Panc1 (cell line): ENCODE measurements at regions not wholly inside any gene's neighbourhood (a gene's known extent, or its start where the extent isn't known, plus 50 kb on each side); places are given as distances from the start of the nearest gene placed in this dataset.

Source experiments
- ATAC-seq: fragments of 200-7000 bp; cut with Tn5 transposase; 2 replicates; pipeline ENCODE4 v1.9.1; 2020; ENCODE audit warnings: mild to moderate bottlenecking, moderate library complexity
- BruUV-seq: library from RNA; stranded (reverse); fragments of 400-500 nt; replicated peaks from 2 replicates; lab custom pipeline; 2021; lab: Mats Ljungman, UMichigan
- CTCF ChIA-PET: fragments of 300-600 bp; sonication (Branson Sonifier 250); formaldehyde crosslinking; loops from one replicate; lab custom pipeline; 2022; ENCODE audit warnings: antibody characterized with exemption; lab: Charles Lee
- POLR2A ChIA-PET: fragments of 300-600 bp; sonication (Branson Sonifier 250); formaldehyde crosslinking; loops from one replicate; lab custom pipeline; 2022; ENCODE audit warnings: antibody characterized with exemption; lab: Charles Lee
- DNase-seq: peaks from one replicate; pipeline ENCODE4 v3.0.0-alpha.2; 2010; ENCODE audit warnings: low read depth, low spot score
- H3K27ac ChIP-seq: 2 replicates; pipeline ENCODE4 v1.5.1; 2011; ENCODE audit warnings: mild to moderate bottlenecking, low read length, inconsistent platforms
- H3K27me3 ChIP-seq: fragments of 200-500 bp; sonication (Bioruptor generic); 2 replicates; pipeline ENCODE4 v1.6.0; 2014; ENCODE audit warnings: low read length, inconsistent platforms; ENCODE audit not compliant: control insufficient read depth, insufficient read depth
- H3K36me3 ChIP-seq: fragments of 200-500 bp; sonication (Bioruptor generic); 2 replicates; pipeline ENCODE4 v1.5.1; 2014; ENCODE audit warnings: inconsistent platforms, mild to moderate bottlenecking, low read length, moderate library complexity; ENCODE audit not compliant: control insufficient read depth, insufficient read depth
- H3K4me1 ChIP-seq: 2 replicates; pipeline ENCODE4 v1.5.1; 2011; ENCODE audit warnings: inconsistent platforms, mild to moderate bottlenecking, low read length, moderate library complexity; ENCODE audit not compliant: control insufficient read depth, insufficient read depth
- H3K4me3 ChIP-seq, 2 experiments: 2 replicates each; pipeline ENCODE4 v1.5.1; 2011 to 2012; ENCODE audit warnings: low read depth in 2 of 2, low read length in 2 of 2, mild to moderate bottlenecking in 2 of 2, inconsistent platforms in 1 of 2, moderate library complexity in 1 of 2
- H3K9me3 ChIP-seq: fragments of 200-500 bp; sonication (Bioruptor generic); 2 replicates; pipeline ENCODE4 v1.5.1; 2014; ENCODE audit warnings: low read depth, mild to moderate bottlenecking, inconsistent platforms, low read length, moderate library complexity; ENCODE audit not compliant: control insufficient read depth, insufficient read depth
- POLR2AphosphoS5 ChIP-seq: IDR thresholded peaks from 2 replicates; pipeline ENCODE4 v1.6.1; 2012; ENCODE audit warnings: mild to moderate bottlenecking, low read depth, low read length, moderate library complexity
- SIN3A ChIP-seq: IDR thresholded peaks from 2 replicates; pipeline ENCODE4 v1.6.1; 2012; ENCODE audit warnings: low read depth, mild to moderate bottlenecking, low read length, moderate library complexity, borderline replicate concordance; ENCODE audit not compliant: insufficient read depth
- TCF7L2 ChIP-seq: IDR thresholded peaks from 2 replicates; pipeline ENCODE4 v1.6.1; 2011; ENCODE audit warnings: mild to moderate bottlenecking, low read depth, low read length, inconsistent platforms
- in situ Hi-C: cut with HindIII; loops from 2 replicates; pipeline ENCODE4 v1.10.0; 2016; ENCODE audit warnings: low sequenced_read_pairs, low pct_unique_long_range_greater_than_20kb
- intact Hi-C: fragments of 100-400 bp; cut with micrococcal nuclease; formaldehyde crosslinking; loops from one replicate; pipeline ENCODE4 v1.10.0; 2022; ENCODE audit not compliant: unreplicated experiment
- TF ChIP-seq, protein P1 (sequence below), 2 experiments: IDR thresholded peaks; 2 replicates each; pipeline ENCODE4 v1.6.1; 2011 to 2012; ENCODE audit warnings: low read depth in 2 of 2, control low read depth in 1 of 2, low read length in 1 of 2, mild to moderate bottlenecking in 1 of 2, moderate library complexity in 1 of 2; ENCODE audit not compliant: insufficient read depth in 1 of 2
- TF ChIP-seq, protein P2 (sequence below): fragments of 450-650 bp; IDR thresholded peaks from 2 replicates; pipeline ENCODE4 v1.5.1; 2017; ENCODE audit warnings: mild to moderate bottlenecking

DNA sequence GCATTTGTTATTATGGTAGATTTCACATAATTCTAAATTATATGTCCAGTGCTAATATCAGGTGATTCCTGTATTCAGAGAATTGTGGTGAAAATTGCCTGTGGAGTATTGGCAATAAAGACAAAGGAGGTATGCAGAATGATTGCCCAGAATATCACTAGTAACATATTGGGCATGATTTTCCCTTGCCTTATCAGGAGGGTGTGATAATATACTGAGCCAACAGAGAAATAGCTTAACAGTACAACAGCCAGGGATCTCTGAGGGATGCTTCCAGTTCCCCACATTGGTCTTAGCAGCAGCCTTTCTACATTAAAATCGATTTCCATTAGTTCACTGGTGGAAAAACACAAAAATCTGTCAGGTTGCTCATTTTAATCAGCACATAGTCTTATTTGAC is 122.9 kb upstream of the COL3A1 start:
- ATAC-seq: no peak
- Histone ChIP-seq H3K27ac (no peak overlapping the region), H3K36me3 (no peaks in the 10 kb centered on the region), H3K4me1 (no peaks in the 10 kb centered on the region), H3K4me3 (no peak overlapping the region), H3K27me3 (no peaks in the 10 kb centered on the region), H3K9me3 (no peaks in the 10 kb centered on the region)
- in situ Hi-C loops: no loop called here
- ChIA-PET POLR2A (no interaction called here), CTCF (no interaction called here)
- DNase-seq: no peak
- TF ChIP-seq TCF7L2 (no peak), POLR2AphosphoS5 (no peak)
- TF ChIP-seq, protein P1, sequence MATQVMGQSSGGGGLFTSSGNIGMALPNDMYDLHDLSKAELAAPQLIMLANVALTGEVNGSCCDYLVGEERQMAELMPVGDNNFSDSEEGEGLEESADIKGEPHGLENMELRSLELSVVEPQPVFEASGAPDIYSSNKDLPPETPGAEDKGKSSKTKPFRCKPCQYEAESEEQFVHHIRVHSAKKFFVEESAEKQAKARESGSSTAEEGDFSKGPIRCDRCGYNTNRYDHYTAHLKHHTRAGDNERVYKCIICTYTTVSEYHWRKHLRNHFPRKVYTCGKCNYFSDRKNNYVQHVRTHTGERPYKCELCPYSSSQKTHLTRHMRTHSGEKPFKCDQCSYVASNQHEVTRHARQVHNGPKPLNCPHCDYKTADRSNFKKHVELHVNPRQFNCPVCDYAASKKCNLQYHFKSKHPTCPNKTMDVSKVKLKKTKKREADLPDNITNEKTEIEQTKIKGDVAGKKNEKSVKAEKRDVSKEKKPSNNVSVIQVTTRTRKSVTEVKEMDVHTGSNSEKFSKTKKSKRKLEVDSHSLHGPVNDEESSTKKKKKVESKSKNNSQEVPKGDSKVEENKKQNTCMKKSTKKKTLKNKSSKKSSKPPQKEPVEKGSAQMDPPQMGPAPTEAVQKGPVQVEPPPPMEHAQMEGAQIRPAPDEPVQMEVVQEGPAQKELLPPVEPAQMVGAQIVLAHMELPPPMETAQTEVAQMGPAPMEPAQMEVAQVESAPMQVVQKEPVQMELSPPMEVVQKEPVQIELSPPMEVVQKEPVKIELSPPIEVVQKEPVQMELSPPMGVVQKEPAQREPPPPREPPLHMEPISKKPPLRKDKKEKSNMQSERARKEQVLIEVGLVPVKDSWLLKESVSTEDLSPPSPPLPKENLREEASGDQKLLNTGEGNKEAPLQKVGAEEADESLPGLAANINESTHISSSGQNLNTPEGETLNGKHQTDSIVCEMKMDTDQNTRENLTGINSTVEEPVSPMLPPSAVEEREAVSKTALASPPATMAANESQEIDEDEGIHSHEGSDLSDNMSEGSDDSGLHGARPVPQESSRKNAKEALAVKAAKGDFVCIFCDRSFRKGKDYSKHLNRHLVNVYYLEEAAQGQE (IDR thresholded peaks at IDR 0.05; ENCODE audit: insufficient read depth in 1 of 2, low read depth in 2 of 2, low read length in 1 of 2): no peak
- no TSS peak for BruUV-seq
- intact Hi-C loops: no loop called here

DNA sequence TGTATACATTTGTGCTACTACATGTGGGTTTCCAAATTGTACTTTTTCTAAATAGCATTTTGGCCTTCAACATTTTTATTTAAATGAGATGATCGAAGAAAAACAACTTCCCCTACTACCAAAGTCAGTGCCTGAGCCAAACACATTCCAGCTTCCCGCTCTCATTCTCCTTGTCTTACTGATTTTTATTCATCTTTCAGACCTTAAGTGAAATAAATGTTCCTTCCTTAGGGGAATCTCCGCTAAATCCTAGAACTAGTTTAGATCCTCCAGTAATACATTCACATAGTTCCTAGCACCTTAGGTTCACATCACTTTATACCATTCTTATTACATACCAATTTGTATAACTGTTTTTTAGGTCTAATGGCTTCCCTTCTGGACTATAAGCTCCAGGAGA is 122.3 kb upstream of the COL3A1 start:
- DNase-seq (no peak), ATAC-seq (no peak)
- H3K9me3 ChIP-seq: no peaks in the 10 kb centered on the region
- POLR2A ChIA-PET: no interaction called here
- no TSS peak for BruUV-seq
- H3K27me3 ChIP-seq: no peaks in the 10 kb centered on the region
- intact Hi-C loops: no loop called here
- TF ChIP-seq SIN3A (no peak), TCF7L2 (no peak), POLR2AphosphoS5 (no peak)
- TF ChIP-seq, protein P2, sequence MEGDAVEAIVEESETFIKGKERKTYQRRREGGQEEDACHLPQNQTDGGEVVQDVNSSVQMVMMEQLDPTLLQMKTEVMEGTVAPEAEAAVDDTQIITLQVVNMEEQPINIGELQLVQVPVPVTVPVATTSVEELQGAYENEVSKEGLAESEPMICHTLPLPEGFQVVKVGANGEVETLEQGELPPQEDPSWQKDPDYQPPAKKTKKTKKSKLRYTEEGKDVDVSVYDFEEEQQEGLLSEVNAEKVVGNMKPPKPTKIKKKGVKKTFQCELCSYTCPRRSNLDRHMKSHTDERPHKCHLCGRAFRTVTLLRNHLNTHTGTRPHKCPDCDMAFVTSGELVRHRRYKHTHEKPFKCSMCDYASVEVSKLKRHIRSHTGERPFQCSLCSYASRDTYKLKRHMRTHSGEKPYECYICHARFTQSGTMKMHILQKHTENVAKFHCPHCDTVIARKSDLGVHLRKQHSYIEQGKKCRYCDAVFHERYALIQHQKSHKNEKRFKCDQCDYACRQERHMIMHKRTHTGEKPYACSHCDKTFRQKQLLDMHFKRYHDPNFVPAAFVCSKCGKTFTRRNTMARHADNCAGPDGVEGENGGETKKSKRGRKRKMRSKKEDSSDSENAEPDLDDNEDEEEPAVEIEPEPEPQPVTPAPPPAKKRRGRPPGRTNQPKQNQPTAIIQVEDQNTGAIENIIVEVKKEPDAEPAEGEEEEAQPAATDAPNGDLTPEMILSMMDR: no peak
- TF ChIP-seq, protein P1 (IDR thresholded peaks at IDR 0.05; ENCODE audit: insufficient read depth in 1 of 2, low read depth in 2 of 2, low read length in 1 of 2): no peak
- H3K4me3 ChIP-seq: no peak overlapping the region
- in situ Hi-C loops: no loop called here
- no peaks in the 10 kb centered on the region for H3K36me3 ChIP-seq
- H3K27ac ChIP-seq: no peak overlapping the region
- CTCF ChIA-PET: no interaction called here
- H3K4me1 ChIP-seq: no peaks in the 10 kb centered on the region
